Karpas-422 (cell line): ENCODE measurements at regions not wholly inside any gene's neighbourhood (a gene's known extent, or its start where the extent isn't known, plus 50 kb on each side); places are given as distances from the start of the nearest gene placed in this dataset. TPM values are rescaled to one million over a fixed set of nuclear protein-coding genes. Genes with fewer than 3 reads are reported as not detected.

Experiments
- DNase-seq: peaks from one replicate; pipeline ENCODE4 v3.0.0-alpha.2; 2015
- H2AFZ ChIP-seq: fragments of 200-600 bp; sonication (generic); 2 replicates; pipeline ENCODE4 v1.6.1; 2014; ENCODE audit warnings: antibody characterized with exemption, low read length, mixed read lengths
- H3K27ac ChIP-seq: fragments of 200-600 bp; sonication (generic); 2 replicates; pipeline ENCODE4 v1.5.1; 2014; ENCODE audit warnings: mild to moderate bottlenecking, low read length, moderate library complexity
- H3K27me3 ChIP-seq: fragments of 200-600 bp; sonication (generic); 2 replicates; pipeline ENCODE4 v1.6.1; 2014; ENCODE audit warnings: low read length, mixed read lengths
- H3K36me3 ChIP-seq: fragments of 200-600 bp; sonication (generic); 2 replicates; pipeline ENCODE4 v1.6.1; 2014; ENCODE audit warnings: low read length, mixed read lengths; ENCODE audit not compliant: insufficient read depth
- H3K4me1 ChIP-seq: fragments of 200-600 bp; sonication (generic); 2 replicates; pipeline ENCODE4 v1.6.1; 2014; ENCODE audit warnings: mild to moderate bottlenecking, low read length, mixed read lengths
- H3K4me2 ChIP-seq: fragments of 200-600 bp; sonication (generic); 2 replicates; pipeline ENCODE4 v1.6.1; 2014; ENCODE audit warnings: low read length, low read depth, mild to moderate bottlenecking; ENCODE audit not compliant: poor library complexity, severe bottlenecking
- H3K4me3 ChIP-seq: fragments of 200-600 bp; sonication (generic); 2 replicates; pipeline ENCODE4 v1.5.1; 2014; ENCODE audit warnings: mild to moderate bottlenecking, antibody characterized with exemption, low read length, mixed read lengths
- H3K79me2 ChIP-seq: fragments of 200-600 bp; sonication (generic); 2 replicates; pipeline ENCODE4 v1.6.1; 2014; ENCODE audit warnings: mild to moderate bottlenecking, low read length, mixed read lengths
- H3K9ac ChIP-seq: fragments of 200-600 bp; sonication (generic); 2 replicates; pipeline ENCODE4 v1.6.0; 2014; ENCODE audit warnings: low read length
- H3K9me2 ChIP-seq: fragments of 200-600 bp; sonication (generic), shearing (Covaris generic); replicated peaks from 2 replicates; pipeline ENCODE4 v1.6.0; 2014; ENCODE audit warnings: mild to moderate bottlenecking, low read length, moderate library complexity; ENCODE audit not compliant: insufficient read depth
- H3K9me3 ChIP-seq: fragments of 300-700, 200-600 bp; sonication (generic); 2 replicates; pipeline ENCODE4 v1.6.1; 2014; ENCODE audit warnings: low read length, mixed read lengths
- H4K20me1 ChIP-seq: fragments of 200-600 bp; sonication (generic); 2 replicates; pipeline ENCODE4 v1.6.1; 2014; ENCODE audit warnings: mild to moderate bottlenecking, antibody characterized with exemption, low read length, low read depth; ENCODE audit not compliant: insufficient read depth
- small RNA-seq: library from RNA; depleted of rRNA; stranded (forward); fragments of <200 nt; gene quantifications from one replicate; pipeline ENCODE3, GENCODE V24; 2014

DNA sequence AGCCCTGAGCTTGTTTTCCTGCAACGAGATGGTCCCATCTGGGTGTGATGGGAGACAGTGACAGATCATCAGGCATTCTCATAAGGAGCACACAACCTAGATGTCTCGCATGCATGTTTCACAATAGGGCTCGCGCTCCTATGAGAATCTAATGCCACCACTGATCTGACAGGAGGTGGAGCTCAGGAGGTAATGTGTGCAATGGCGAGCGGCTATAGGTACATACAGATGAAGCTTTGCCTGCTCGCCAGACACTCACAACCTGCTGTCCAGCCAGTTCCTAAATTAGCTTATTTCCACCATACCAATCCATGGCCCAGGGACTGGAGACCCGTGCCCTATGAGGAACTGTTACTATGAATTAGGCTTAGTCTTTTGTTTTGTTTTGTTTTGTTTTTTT is 55.3 kb upstream of the SLC30A5 start:
- no peaks in the 10 kb centered on the region for H3K9me2 ChIP-seq
- H3K27ac ChIP-seq, result no peak overlapping the region
- H4K20me1 ChIP-seq, result no peaks in the 10 kb centered on the region
- no peaks in the 10 kb centered on the region for H3K9me3 ChIP-seq
- no peaks in the 10 kb centered on the region for H3K79me2 ChIP-seq
- no peak overlapping the region for H2AFZ ChIP-seq
- H3K36me3 ChIP-seq, result no peaks in the 10 kb centered on the region
- H3K4me1 ChIP-seq, result peaks cover 2% of the 10 kb centered on the region
- no peak overlapping the region for H3K4me3 ChIP-seq
- no peak overlapping the region for H3K9ac ChIP-seq
- no peak for DNase-seq
- H3K27me3 ChIP-seq, result no peaks in the 10 kb centered on the region
- no peak overlapping the region for H3K4me2 ChIP-seq

DNA sequence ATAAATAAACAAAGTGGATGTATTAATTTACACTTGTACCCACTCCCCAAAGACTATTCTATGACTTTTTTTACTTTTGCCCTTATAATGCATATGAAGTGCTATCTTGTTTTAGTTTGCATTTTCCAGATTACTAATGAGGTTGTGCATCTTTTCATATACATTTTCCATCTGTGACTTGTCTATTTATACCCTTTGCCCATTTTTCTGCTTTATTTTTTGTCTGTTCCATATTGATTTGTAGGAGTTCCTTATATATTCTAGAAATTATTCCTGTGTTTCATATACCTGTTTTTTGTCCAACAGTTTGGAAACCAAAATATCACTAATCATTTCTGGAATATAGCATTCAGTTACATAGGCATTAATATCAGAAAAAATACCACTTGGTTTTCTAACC is 54.0 kb upstream of the SLC30A5 start:
- no peak for DNase-seq
- Histone ChIP-seq H3K9ac (no peak overlapping the region), H3K27me3 (no peaks in the 10 kb centered on the region), H3K4me1 (peaks cover 5% of the 10 kb centered on the region), H3K79me2 (no peaks in the 10 kb centered on the region), H3K4me3 (no peak overlapping the region), H3K9me2 (no peaks in the 10 kb centered on the region), H3K27ac (no peak overlapping the region), H3K4me2 (no peak overlapping the region), H3K9me3 (no peaks in the 10 kb centered on the region), H2AFZ (0 out of 2 replicates have a peak overlapping the region, but pooled peaks have one; percentile 48), H3K36me3 (no peaks in the 10 kb centered on the region), H4K20me1 (no peaks in the 10 kb centered on the region)

DNA sequence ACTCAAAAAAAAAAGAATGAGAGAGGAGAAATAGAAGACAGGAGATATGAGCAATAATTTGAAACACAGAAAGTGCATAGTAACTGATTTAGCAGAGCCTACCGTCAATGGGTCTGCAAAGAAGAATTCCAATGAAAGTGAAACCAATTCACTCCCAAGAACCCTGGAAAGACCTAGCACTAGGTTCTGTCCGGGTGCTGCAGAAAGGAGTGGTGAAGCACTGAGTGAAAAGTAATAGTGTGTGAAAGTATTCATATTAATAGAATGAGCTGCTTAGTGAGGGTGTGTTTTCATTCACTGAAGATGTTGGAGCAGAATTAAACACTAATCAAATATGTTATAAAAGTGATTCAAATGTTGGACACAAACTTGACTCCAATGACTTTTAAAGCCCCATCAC is 51.3 kb upstream of the SLC30A5 start:
- peaks cover 5% of the 10 kb centered on the region for H3K4me1 ChIP-seq
- H3K27ac ChIP-seq, result no peak overlapping the region
- no peak for DNase-seq
- no peaks in the 10 kb centered on the region for H3K27me3 ChIP-seq
- H3K4me3 ChIP-seq, result no peak overlapping the region
- no peaks in the 10 kb centered on the region for H3K9me3 ChIP-seq
- H3K4me2 ChIP-seq, result peak overlapping the region; percentile 84
- H3K36me3 ChIP-seq, result no peaks in the 10 kb centered on the region
- H2AFZ ChIP-seq, result peak overlapping the region; percentile 78
- no peak overlapping the region for H3K9ac ChIP-seq
- H3K79me2 ChIP-seq, result no peaks in the 10 kb centered on the region
- H4K20me1 ChIP-seq, result no peaks in the 10 kb centered on the region
- no peaks in the 10 kb centered on the region for H3K9me2 ChIP-seq

DNA sequence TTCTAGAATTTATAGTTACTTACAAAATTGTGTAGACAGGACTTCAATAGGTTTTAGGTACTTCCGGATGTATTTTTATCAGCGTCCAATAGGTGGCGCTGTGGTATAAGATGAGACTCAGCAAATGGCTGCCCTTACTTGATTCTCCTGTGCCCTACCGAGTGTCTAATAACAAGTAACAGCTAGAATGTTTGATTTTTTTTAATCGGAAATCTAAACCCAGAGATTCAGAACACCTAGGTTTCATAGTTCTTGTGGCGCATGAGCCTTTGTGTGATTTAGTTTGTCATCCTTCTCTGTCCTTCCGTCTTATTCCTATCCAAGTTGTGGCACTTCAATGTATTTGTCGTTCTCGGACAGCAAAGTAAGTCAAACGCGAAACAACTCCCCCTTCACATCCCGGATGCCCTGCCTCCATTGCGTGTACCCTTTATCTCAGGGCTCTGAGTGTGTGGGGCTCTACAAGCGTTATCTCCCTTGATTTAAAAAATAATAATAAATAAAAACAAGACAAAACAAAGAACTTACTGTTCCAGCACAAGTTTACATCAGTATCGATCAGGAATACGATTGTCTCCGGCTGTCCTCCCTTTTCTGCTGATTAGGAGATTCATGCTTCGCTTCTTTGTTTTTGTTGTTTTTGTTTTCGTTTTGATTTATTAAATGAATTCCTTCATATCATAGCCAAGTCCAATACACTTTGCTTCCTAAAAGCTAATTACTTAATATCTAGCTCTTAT is 50.7 kb upstream of the SLC30A5 start:
- no peaks in the 10 kb centered on the region for H4K20me1 ChIP-seq

DNA sequence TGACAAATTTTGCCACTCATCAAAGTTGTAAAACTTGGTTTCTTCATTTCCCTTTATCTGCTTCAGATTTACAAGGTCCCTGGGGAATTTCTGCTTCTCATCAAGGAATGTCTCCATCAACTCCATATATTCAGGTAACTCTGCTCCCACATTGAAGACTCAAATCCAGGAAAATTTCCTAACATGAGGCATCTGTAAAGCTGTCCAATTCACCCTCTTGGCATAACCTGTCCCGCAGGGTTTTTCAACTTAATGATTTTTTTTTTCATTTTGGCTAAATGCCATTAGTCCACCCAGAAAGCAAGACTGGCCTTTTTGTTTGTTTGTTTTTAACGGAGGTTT is 50.2 kb upstream of the SLC30A5 start:
- Histone ChIP-seq H3K36me3 (no peaks in the 10 kb centered on the region), H4K20me1 (no peaks in the 10 kb centered on the region), H3K4me2 (peak overlapping the region; percentile 84), H3K27me3 (no peaks in the 10 kb centered on the region), H3K9me3 (no peaks in the 10 kb centered on the region), H3K9me2 (no peaks in the 10 kb centered on the region), H3K4me1 (peaks cover 5% of the 10 kb centered on the region), H3K9ac (peak overlapping the region; percentile 69), H3K79me2 (no peaks in the 10 kb centered on the region), H2AFZ (peak overlapping the region; percentile 78), H3K27ac (peak overlapping the region; percentile 55; the same call in 1 of the 2 replicates), H3K4me3 (peak overlapping the region; percentile 69)
- peak; percentile 46 for DNase-seq

More for the DNA sequence above, 50.7 kb upstream of the SLC30A5 start:
- peak; percentile 95 for DNase-seq
- Histone ChIP-seq H3K9me2 (no peaks in the 10 kb centered on the region), H3K79me2 (no peaks in the 10 kb centered on the region), H3K4me3 (peak overlapping the region; percentile 69), H3K27ac (peak overlapping the region; percentile 55), H3K27me3 (no peaks in the 10 kb centered on the region), H3K9me3 (no peaks in the 10 kb centered on the region), H3K4me2 (peak overlapping the region; percentile 84), H3K9ac (peak overlapping the region; percentile 69), H3K4me1 (peaks cover 5% of the 10 kb centered on the region), H3K36me3 (no peaks in the 10 kb centered on the region), H2AFZ (peak overlapping the region; percentile 78)

Small RNA genes in the stretch of these regions (small RNA-seq; reads per million reads assigned to genes)
- 0.36 reads per million for gene RF00096
- not detected for gene RN7SKP251
- not detected for gene VWA8P1
